ENCODE measurements at regions not wholly inside any gene's neighbourhood (a gene's known extent, or its start where the extent isn't known, plus 50 kb on each side); places are given as distances from the start of the nearest gene placed in this dataset.
A peak's percentile ranks its signal among the peaks of the same experiment; 100 is the strongest.

DNA sequence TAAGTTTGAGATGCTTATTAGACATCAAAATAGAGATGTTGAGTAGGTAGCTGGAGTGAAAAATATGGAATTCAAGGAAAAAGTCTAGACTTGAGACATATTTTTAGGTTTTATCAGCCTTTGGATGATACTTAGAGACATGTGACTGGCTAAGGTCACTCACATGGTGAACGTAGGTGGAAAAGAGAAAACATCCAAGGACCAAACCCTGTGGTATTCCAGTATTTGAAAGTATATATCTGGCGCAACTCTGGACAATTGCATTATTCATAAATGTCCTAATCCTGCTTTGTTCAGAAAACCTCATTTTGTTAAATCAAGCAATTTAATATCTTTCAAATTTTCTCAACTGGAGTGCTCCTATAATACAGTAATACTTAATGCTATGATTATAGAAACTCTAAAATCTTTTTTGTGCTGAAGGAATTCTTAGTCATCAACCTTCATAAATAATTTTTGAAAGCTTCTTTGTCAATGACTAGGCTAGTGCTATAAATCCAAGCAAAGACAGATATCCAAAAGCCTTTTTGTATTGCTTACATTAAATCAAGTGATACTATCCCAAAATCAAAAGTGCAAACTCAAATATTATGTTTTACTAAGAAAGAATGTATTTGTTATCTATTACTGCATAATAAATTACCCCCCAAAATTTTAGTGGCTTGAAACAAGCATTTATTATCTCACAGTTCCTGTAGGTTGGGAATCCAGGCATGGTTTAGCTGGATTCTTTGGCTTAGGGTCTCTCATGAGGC, 452.0 kb downstream of the ENC1 start:
- no peak for DNase-seq (ENCODE audit: low spot score)

DNA sequence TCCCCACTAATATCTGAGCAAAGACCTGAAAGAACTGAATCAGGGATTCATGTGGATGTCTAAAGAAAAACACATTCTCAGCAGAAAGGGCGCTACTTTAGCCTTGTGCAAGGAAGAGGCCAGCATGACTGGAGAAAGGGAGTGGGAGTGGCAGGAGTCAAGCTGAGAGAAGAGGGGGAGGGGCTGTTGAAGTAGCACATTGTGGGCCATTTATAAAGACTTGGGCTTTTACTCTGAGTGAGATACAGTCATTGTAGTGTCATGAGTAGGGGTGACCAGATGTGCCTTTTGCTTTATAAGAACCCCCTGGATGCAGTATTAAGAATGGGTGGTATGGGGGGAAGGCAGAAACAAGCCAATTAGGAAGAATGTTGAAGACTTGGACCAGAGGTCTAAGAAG, 452.8 kb downstream of the ENC1 start:
- no peak for DNase-seq (ENCODE audit: low spot score)

DNA sequence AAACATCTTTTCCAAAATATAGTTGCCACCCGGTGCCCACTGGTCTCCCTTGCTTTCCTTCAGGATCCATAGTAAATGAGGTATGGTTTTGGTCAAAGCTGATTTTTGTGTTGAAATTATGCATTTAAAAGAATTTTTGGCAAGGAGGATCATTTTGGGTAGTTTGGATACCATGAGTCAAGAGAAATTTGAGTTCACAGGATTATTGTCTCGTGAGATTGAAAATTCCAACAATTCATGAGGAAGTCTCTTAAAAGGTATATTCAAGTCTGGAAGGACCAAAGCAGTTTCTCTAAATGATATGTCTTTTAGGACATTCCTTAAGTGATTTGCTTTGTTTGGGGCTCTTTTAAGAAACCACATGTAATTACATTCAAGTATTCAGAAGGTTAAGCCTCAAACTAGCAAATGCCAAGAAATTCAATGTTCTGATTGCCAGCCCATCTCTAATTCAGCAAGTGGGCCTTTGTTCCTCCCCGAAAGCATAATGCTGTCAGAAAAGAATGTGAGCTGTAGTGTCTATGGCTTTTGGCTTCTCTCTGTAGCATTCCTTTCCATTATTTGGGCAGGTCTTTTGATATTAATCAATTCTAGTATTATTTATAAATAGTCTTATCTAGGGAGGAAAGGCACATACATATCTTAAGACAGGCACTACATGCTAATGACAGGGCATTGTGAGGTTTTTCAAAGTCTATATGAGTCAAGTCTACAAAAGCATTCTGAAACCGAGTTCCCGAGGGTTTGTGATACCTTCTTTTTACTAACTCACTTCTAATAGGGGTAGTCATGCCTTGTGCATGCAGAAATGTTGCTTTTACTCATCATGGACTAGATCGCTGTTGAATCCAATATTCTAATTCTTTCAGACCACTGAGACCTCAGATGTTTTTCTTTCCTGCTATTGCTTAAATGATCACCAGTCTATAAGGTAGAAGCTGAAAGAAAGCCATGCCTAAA, 453.9 kb downstream of the ENC1 start:
- no peak for DNase-seq (ENCODE audit: low spot score)

DNA sequence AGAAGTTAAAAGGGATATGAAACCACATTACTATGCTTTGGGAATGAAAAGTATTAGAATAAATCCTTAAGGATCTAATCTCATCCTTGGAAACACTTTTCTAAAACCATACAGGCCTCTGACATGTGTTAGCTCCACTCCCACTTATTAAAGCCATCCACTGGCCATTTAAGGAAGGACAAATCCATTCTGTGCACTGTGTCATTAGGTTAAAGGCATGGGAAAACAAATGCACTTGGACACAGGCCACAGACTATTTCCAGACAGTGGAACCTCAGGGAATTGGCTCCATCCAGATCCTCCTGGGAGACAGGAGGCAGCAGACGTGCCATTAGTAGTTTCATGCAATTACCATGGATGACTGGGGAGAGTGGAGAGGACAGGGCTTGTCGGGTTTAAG, 454.9 kb downstream of the ENC1 start:
- DNase-seq (ENCODE audit: low spot score): no peak

DNA sequence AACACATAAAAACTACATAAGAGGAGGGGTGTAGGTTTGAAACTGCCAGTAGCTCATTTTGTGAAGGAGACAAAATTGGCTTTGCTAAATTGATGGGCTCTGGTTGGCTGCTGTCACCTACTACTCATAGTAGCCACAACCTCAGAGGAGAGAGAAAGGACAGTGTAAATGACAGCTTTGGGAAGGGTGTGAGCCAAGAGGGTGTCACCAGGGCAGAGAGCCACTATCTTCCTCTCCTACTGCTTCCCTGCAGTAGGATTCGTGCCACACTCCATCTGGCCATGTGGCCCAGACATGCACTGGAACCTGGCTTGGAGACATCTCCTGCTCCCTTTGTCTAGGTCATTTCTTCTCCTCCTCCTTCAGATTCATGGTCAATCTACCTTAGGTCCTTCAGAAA, 455.9 kb downstream of the ENC1 start:
- no peak for DNase-seq (ENCODE audit: low spot score)

DNA sequence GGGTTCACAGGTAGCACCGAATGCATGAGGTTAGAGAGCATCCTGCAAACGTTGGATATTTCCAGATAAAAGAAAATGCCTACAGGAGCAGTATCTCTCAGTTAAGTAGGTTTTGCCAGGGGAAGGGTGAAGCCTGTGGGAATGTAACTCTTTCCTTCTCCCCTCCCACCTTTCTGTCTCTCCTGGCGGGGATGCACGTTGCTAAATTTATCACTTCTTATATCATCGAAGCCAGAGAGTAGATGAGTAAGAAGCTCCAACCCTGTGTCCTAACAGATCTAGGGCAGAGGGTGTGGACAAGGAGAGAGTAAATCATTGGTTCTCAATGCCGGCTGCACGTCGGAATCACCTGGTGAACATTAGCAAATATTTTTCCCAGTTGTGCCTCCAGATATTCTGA, 457.5 kb downstream of the ENC1 start:
- DNase-seq (ENCODE audit: low spot score): no peak

DNA sequence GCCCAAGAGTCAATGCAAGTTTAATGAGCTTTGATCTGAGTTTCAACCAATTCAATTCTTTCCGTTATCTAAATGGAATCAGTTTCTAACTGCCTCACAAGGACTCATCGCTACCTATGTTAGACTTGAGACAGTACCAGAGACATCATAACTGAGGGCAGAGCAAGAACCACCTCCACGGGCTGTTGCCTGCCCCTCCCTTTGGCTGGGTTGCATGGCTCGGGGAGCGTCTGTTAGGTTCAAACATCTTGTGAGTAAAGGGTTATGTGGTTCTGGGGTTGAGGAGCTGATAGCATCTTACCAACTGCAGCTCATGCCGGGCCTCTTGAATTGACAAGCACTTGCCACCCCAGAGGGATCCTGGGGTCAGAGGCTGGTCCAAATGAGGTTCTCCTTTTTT, 457.9 kb downstream of the ENC1 start:
- DNase-seq (ENCODE audit: low spot score): no peak

DNA sequence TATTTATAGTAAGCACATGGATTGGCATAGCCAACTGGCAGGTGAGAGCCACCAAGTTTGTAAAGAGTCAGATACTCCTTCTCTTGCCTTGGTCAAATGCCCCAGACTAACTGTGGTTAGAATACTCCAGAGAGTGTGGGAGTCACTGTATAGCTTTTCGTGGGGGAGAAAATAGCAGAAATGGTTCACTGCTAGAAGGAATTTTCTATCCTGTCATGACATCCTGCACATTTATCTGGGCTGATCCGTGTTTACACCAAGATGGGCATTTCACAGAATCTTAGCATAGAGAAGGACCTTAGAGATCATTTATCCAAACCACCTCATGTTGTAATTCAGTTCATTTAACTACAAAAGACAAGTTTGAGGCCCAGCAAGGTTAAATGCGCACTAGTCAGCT, 460.8 kb downstream of the ENC1 start:
- DNase-seq (ENCODE audit: low spot score): no peak

DNA sequence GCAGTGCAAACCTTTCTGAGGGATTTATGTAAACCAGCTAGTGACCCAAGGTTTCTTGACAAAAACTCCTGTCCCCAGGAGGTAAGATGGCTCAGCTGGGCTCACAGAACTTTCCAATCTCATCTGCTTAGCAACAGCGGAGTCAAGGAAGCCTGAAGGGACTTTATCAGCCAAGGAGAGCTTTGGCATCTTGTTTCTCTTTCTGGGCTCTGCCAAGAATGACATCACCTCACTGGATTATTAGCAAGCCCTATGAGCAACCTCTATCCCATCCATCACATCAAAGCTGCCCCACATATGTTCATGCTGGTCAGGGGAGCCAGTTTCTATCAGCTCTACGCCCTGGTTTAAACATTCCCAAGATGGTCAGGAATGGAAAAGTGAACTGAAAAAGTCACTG, 461.3 kb downstream of the ENC1 start:
- DNase-seq (ENCODE audit: low spot score): peak; percentile 96

DNA sequence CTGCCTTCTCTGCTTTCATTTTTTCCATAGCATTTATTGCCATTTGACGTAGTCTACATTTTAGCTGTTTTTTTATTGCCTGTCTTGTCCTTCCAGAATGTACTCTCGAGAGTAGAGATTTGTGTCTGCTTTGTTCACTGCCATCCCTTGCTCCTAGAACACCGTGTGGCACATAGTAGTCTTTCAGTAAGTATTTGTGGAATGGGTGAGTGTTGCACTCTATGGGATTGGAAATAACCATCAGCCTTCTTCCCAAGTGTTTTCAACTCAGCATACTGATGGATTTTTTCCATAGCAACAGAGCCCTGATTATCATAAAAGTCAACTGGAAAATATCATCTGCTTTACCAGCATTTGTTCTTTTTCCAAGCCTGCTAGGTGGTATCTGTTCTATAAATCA, 462.6 kb downstream of the ENC1 start:
- DNase-seq (ENCODE audit: low spot score): no peak

DNA sequence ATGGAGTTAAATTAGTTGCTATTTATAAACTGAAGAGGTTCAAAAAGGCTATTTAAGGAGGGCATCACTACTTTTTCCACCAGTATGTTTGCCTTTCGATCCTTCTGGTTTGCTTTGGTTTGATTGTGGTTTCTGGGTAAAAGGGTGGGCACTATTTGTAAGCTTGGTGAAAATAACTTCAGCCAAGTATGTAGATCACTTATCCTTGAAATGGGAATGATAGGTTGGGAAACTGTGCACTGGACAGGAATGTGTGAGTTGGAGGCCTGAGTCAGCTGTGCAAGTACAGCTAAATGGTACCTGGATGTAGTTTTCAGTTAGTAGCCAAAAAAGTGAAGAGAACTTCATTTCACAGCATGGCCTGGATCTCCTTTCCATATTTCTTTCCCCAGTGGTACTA, 466.2 kb downstream of the ENC1 start:
- DNase-seq (ENCODE audit: low spot score): no peak

DNA sequence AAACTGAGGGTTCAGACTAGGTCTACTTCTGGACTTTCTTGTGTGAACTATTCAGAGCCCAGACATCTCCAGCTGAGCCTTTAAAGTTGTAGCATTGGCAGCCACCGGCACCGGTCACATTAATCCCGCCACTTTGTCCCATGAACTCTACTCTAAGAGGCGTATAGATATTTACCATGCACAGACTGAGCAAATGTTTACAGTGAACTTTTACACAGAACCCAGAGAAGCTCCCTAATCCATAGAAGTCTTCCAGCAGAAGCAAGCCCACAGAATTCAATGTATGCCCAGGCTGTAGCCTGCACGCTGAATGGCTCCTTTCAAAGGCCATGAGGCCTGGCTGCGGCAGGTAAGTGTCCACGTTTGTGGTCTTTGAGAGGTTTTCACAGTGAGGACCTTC, 466.9 kb downstream of the ENC1 start:
- DNase-seq (ENCODE audit: low spot score): no peak

DNA sequence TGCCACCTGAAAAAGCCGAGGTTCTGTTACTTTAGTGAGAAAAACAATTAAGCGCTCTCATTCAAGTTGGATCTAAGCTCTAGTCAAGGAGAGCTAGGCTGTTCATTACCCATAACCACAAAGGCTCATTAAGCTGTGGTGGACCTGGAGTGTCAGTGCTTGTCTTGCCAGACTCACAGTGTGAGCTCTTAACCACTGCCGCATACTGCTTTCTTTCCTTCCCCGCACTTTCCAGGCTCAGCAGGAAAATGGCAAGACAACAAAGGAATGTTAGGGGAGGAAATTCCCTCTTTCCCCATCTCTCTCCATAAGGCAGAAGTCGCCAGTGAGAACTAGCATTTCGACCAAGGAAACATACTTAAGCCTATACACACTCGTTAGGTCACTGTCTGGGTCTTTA, 467.3 kb downstream of the ENC1 start:
- peak; percentile 91 for DNase-seq (ENCODE audit: low spot score)

DNA sequence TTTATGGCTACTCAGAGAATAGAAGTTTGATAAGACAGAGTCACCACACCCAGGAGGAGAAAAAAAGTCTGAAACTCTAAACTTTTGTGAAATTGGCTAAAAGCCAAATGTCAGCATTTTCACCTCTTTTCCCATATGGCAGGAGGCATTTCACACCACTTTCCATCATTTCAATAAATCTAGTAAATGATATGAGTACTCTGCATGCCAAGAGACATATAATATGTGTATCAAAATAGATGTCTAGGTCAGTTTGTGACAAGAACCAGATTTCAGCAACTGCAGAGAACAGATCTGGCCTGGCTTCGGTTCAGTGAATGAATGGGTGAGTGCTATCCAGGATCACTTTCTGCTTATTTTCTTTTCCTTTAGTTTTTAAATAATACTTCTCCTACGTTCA, 470.8 kb downstream of the ENC1 start:
- no peak for DNase-seq (ENCODE audit: low spot score)

DNA sequence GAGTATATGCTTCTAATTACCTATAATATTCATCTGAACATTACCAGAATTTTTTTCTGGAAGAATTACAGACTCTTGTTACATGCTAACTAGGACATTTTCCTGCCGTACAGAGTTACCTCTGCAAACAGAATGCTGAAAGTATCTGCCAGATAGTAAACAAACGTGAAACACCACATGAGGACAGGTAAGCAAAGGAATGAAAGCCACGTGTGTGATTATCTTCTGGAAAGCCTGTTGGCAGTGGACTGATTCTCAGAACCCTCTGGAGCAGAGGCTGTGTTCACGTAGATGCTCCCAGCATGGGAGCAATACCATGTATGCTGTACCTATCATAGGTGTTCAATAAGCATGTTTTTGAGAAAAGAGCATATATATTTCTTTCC, 472.6 kb downstream of the ENC1 start:
- DNase-seq (ENCODE audit: low spot score): peak; percentile 10

DNA sequence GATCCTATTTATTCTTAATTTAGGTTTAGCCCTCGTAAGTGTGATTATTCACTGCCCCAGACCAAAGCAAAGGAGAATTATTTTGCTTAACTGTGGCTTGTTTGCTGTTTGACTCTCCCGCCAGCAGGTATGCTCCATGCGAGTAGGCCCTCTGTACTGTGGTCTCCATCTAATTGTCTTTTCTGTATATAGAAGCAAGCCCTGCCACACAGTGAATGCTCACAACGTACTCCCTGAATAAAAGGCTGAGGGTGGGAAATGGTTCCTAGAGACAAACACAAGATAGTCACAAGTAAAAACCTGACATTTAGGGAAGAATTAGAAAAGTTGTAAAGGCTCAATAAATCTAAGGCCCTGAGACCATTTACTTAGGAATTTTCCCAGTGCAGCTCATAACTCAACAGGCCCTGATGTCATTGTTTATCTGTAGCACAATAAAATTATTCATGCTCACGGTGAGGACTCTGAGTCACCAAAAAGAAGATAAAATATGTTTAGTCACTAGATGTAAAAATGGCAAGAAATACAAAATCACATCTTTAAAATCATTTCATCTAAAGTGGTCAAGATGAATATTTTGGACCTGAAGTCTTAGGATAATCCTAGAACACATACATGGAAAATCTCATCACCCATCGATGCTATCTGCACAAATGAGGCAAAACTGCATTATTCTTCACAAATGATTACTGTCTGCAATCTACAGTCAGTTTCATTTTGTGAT, 473.2 kb downstream of the ENC1 start:
- DNase-seq (ENCODE audit: low spot score): peak; percentile 90

DNA sequence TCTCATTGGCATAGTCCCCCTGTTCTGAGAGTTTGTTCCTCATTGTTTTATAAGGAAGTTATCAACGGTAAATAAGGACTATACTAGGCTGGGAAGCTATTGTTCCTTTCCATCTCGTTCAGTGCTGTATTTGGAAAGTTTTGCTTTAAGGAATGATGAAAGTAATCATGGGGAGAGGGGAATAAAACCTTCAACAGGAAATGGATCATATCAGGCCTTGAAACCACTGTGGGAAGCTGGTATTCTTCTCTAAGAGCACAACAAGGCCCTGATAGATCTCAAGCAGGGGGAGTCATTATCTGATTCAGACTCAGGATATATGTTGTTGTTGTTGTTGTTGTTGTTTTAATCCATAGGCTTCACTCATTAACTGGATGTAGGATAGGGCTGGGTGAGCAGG, 474.5 kb downstream of the ENC1 start:
- DNase-seq (ENCODE audit: low spot score): peak; percentile 24

DNA sequence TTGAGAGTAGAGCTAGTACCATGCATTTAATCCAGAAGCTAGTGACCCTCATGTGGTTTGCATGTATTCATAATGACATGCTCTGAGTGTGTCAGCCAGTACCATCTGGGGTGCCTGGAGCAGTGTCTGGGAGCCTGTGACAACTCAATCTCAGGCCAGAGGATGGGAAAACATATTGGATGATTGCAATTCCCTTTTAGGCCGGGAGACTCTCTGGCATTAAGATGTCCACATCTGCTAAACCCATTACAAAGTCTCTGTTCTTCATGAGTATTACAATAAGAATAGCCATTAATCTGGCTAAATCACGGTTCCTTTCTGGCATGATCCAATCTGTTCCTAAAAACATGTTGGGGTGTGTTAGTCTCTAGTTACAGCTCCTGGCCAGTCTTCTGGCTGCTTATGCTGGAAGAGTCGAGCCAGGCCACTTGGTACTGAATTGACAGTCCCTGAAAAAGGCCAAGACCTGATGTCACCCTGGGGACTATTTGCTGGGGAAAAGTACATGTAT, 475.7 kb downstream of the ENC1 start:
- no peak for DNase-seq (ENCODE audit: low spot score)

DNA sequence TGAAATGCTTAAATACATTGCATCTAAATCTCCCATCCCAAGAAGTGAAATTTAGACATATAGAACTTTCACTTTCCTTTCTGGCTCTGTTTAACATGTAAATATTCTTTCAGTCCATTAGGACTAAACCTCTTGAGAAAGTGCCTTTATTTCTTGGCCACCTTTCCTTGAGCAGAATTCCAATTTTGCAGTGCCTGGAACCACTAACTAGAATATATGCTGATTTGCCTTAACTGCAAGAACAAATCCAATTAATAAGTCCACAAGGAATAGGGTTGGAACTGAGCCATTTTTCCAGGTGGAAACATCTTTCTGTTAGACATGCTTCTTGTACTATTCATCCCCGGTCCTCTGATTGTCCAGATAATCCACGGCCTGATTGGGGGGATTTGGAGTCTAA, 478.0 kb downstream of the ENC1 start:
- DNase-seq (ENCODE audit: low spot score): no peak

DNA sequence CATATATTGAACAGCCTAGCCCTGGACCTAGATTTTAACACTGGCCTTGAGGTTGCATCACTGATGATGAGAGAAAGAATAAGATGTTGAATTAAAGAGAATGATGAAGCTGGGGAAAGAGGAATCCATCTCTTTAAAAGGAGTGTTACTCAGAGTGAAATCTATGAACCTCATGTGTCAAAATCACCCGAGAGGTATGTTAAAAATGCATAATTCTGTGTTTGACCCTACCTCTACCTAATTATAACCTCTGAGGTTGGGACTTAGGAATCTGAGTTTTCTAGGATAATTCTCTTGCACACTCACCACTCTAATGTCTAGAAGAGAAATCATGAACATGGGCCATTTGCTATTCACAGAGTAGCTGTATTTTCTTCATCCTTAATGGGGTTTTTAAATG, 479.4 kb downstream of the ENC1 start:
- DNase-seq (ENCODE audit: low spot score): no peak

DNA sequence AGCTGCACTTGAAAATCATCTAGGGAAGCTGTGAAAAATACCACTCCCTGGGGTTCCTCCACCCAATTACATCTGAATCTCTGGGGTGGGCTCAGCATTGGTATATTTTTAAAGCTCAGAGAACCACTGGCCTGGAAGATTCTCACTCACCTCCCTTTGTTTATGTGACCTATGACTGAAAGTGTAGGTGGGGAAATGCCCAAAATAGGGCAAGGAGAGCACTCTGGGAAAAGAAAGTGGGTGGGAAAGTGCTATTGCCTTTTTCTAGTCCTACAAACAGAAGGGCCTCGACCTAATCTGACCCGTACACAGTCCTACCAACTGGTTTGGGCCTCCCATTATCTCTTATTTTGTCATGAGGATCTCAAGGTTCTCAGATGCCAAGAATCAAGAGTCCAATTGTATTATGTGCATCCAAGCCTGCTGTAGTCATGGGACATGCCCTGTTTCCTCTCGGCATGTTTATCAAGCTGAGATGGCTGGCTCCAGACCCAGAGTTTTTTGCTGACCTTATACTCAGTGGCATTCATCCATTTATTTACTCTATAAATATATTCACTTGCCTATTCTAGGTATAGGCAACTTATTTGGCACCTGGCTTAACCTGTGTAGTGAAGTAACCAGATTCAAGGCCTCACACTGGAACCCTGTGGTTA, 483.7 kb downstream of the ENC1 start:
- no peak for DNase-seq (ENCODE audit: low spot score)

DNA sequence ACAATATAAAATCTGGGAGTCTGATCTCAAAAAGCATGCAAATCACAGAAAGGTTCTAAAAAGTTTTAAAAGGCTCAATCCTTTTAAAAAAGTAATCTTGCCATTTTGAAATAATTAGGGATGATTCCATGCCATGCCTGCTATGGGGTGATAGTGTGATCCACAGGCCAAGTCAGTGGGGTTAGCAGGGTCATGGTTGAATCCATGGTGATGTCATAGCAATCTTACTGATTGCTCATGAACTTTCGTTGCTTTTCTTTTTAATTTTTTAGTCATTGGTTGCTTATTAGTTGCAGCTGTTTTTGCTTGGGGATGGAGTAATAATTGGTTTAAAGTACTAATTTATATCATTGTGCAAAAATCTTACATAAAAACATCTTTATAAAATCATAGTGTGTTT, 485.0 kb downstream of the ENC1 start:
- no peak for DNase-seq (ENCODE audit: low spot score)
